ENCODE measurements at regions not wholly inside any gene's neighbourhood (a gene's known extent, or its start where the extent isn't known, plus 50 kb on each side); places are given as distances from the start of the nearest gene placed in this dataset.

DNA sequence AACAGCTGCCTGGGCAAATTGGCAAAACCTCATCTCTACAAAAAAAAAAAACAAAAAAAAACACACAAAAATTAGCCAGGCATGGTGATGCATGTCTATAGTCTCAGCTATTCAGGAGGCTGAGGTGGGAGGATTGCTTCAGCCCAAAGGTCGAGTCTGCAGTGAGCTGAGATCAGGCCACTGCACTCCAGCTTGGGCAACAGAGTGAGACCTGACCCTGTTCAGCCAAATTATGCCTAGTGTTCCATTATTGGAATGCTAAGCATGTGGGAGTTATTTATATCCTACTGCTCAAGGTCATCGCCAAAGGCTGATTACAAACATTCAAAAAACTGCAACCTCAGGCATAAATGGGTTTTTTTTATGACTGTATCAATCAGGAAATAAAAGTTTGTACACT is 1251.0 kb upstream of the PCDH9 start:
- ATAC-seq (no peak), DNase-seq (no peak)

DNA sequence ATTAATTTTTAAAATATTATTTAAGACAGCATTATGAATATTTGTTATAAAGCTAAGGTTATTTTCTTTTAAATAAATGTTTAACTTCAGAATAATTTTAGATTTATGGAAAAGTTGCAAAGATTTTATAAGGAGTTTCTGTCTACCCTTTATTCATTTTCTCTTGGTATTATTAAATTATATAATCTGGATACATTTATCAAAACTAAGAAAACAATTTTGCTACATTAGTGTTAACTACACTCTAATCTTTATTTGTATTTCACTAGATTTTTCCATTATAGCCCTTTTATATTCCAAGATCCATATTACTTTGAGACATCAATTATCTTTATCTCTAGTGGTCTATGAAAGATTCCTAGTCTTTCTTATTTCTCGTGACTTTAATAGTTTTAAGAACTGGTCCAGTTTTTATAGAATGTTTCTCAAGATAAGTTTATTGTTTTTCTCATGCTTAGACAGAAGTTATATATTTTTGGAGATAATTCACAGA is 1243.7 kb upstream of the PCDH9 start:
- no peak for DNase-seq
- ATAC-seq, result no peak

DNA sequence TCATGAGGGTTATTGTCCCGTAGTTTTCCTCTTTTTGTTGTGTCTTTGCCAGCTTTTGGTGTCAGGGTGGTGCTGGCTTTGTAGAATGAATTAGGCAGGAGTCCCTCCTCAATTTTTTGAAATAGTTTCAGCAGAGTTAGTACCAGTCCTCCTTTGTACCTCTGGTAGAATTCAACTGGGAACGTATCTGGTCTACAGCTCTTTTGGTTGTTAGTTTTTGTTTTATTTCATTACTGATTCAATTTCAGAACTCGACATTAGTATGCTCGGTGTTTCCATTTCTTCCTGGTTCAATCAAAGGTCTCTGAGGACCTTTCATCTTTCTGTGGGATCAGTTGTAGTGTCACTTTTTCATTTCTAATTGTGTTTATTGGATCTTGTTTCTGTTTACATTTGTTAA is 1237.0 kb upstream of the PCDH9 start:
- DNase-seq (no peak), ATAC-seq (no peak)

DNA sequence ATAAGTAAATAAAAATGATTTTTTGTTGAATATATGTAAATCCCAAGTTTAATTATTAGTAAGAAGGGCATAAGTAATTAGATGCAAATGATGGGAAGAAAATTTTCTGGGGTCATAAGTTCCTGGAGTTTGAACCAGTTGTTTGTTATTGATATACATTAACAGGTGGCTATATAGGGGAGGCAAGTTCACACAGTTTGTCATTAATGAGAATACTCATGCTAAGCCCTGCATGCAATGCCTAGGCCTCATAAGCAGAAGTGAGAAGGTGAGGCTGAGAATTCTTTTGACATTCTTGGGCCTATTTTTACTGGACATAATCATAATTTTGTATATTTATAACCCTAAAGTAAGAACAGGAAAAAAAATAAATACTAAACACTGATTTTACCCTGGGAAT is 1210.7 kb upstream of the PCDH9 start:
- DNase-seq (no peak), ATAC-seq (no peak)

DNA sequence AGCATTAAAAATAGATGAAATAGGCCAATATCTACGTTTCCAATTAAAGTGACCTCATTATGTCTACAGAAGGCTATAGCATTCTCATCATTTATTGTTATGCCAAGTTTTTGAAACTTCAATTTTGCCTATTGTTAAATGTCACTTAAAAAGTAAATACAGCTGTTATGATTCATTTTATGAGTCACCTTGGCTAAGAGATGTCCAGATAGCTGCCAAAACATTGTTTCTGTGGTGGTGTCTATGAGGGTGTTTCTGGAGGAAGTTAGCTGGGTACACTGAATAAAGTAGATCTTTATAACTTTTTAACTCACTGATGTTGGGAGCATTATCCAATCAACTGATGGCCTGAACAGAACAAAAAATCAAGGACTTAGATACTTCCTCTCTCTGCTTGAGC is 1209.7 kb upstream of the PCDH9 start:
- ATAC-seq (no peak), DNase-seq (no peak)

DNA sequence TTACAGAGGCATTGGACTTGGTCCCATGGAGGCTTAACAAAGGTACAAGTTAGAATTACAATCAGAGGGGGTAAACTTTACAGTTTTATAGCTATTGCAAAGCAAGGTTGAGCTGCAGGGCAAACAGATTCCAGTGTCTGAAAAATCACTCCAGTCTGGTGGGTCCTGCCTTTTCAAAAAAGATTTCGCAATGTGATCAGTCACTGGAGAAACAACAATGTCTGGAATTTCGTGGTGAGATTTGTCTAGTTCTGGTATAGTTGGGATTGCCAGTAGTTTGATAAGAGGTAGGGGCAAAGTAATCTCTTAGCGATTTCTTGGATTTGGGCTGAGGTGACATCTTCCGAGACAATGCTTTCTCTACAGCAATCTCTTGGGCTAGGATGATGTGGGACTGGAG is 1198.2 kb upstream of the PCDH9 start:
- ATAC-seq (no peak), DNase-seq (no peak)

DNA sequence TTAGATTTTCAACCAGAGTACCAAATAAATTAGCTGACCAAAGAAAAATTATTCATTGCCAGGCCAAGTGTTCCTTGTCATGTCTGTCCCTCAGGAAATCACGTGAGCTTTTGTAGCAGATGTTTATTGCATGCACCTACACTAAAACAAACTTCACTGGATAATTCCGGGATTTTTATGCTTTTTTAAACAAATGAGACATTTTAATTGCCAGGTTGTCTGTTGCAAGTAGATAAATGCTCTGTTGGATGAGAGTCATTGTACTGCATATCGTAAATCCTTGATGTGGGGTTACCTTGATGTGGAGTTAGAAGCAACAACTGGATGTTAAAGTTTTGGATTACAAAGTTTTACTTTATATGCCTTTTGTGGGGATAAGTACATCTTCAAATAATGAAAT is 1187.7 kb upstream of the PCDH9 start:
- ATAC-seq (no peak), DNase-seq (no peak)

DNA sequence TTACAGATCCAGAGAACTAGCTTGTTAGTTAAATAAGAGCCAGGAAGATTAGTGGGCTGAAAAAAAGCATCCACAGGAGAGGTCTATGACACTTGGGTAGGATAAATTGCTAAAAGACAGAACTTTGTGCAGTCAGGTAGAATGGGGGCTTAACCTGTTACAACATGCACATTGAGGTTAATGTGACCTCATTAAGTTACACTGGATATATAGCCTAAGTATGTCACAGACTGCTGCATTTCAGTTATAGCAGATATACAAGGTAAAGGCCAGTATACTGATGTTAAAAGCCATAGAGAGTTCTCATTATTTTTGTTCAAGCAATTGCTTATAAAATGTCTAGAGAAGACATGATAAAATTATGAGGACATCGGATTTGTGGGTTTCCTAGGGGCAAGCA is 1179.9 kb upstream of the PCDH9 start:
- DNase-seq (no peak), ATAC-seq (no peak)

DNA sequence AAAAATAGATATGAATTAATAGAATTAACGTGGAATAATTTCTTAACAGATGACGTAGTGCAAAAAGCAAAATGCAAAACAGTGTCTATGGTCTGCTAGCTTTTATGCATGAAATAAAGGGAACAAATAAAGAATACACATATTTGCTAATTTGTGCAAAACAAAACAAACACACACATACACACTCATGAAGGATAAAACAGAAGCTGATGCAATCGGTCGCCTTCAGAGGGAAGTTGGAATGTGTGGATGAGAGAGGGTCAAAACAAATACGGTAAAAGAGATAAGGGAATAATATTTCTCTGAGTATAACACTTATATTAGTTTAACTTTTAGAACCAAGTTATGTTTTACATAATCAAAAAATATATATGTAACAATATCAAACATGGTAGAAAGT is 1160.9 kb upstream of the PCDH9 start:
- DNase-seq, result no peak
- ATAC-seq, result no peak

DNA sequence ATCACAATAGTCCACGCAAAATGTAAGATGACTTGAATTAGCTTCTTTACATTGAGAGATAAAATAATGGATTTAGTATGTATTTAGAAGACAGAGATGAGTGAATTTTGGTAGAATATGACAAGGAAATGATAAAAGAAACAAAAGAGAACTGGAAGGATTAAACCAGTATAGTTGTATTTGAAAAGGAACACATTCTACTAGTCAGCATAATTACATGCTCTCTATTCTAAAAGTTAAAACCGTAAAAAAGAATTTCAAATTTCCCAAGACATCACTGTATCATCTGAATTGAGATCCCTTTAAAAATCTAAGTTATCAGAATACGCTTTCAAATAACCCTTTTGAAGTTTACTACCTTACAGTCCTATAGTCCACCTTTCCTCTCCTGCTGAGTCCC is 1156.7 kb upstream of the PCDH9 start:
- ATAC-seq (no peak), DNase-seq (no peak)

DNA sequence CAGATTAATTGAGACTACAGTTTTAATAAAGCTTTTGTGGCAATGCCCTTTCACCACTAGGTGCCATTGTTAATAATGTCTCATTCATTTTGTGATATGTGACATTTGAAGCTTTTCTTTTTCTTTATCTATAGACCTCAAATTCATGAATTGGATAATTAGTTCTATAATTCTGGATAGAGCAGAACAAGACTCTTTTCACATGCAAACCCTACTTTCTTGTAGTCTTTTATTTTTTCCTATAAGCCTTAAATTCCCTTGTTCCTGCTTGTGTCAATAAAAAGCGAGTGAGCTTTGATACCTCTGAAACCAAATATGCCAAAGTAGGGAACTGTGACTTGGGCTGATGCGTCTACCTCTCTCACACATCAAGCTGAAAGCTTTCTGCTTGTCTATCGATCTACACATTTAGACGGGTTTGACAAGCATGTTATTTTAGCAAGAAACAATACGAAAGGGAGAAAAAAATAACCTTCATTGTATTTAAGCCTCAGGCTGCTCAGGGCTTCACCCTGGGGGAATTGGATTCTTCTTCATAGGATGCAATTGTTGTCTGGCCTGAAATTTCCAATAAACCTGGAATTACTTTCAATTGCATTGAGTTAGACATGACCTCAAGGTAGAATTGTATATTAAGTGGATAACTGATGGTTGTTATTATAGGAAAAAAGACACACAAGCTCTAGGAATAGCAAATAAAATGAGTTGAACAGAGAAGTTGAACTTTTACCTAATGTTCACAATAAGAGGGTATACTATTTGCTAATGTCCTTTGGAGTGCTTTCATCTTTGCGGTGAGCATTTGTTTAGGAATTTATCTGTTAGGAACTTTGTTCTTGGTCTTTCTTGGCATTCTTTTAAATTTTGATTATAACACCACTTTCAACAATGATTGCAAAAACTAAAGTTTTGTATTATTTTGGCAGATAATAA is 1150.2 kb upstream of the PCDH9 start:
- ATAC-seq, result no peak
- DNase-seq, result no peak

DNA sequence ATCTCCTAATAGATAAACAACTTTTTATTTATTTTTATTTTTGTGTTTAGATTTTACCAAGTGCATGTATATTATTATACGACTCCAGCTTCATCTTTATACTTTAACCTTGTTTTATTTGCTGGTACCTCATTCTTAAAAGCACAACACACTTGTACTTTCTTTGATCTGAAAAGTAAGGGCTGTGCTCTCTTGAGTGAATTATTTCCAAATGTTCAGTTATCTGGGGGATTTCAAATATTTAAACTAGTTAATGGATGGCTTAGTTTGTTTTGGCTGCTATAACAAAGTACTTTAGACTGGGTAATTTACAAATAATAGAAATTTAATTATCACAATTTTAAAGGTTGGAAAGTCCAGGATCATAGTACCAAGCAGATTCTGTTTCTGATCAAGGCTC is 1148.2 kb upstream of the PCDH9 start:
- no peak for ATAC-seq

DNA sequence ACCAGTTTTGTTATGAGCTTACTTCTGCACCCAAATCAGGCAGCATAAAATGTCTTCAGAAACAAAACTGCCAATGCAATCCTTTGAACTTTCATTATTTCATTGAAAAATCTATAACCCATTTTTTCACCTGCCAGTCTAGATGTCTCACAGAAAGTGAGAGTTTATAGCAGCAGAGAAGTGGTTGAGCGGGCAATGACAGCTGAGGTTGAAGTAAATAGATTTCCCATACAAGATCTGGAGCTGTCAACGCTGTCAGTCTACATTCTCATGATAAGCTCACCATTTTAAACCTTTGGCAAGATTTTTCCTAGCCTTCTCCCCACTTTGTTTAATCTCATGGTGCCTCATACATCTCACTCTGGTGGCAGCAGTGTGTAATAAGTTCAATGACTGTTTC is 1144.9 kb upstream of the PCDH9 start:
- DNase-seq (no peak), ATAC-seq (no peak)

More for the DNA sequence above, 1148.2 kb upstream of the PCDH9 start:
- no peak for DNase-seq

DNA sequence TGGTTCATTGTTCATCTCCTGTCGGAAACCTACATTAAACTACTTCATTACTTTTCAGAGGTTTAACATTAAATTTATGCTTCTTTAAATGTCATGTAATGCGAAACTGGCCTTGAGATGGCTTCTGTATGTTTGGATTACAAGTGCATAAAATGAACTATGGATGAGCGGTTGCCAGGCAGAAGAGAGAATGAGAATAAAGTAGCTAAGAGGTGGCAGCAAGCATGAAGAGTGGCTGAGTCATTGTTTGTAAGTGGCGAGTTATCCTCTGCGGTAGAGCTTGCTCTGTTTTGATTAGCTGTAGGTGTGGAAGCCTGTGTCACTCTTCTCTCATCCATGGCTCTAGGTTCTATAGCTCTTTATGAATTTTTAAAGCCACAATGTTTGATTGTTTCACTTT is 1139.6 kb upstream of the PCDH9 start:
- no peak for ATAC-seq
- DNase-seq, result no peak

DNA sequence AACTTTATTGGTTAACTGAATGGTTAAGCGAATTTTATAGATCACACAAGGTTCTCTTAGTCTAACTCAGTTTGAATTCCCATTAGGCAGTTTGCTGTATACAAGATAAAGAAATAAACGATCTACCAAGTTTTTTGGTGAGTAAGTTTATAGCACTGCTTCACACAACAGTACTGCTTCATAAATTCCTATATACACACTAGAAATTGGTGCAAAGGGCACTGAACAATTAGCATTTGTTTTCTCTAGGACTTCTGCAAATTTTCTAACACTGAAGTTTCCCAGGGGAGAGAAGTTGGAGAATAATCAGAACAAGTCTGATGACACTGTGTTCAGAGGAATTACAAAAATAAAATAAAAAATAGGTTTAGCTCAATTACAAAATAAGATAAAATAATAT is 1138.8 kb upstream of the PCDH9 start:
- no peak for DNase-seq
- ATAC-seq, result no peak

DNA sequence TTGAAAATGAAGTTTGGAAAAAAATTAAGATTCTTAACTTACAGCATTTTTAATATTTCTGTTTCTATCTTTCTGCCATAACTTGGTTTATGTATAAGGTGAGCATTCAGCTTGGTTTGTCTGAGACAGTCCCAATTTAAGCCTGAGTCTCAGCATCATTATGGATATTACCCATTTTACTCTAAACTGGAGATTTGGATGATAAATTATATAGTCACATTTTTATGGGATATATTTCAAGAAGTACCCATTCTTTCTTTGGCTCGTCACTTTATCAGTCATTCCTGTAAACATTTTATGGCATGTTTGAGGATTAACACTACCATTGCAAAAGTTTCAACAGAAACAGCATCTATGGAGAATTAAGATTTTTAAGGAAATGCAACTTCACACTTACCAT is 1129.0 kb upstream of the PCDH9 start:
- ATAC-seq (no peak), DNase-seq (no peak)

DNA sequence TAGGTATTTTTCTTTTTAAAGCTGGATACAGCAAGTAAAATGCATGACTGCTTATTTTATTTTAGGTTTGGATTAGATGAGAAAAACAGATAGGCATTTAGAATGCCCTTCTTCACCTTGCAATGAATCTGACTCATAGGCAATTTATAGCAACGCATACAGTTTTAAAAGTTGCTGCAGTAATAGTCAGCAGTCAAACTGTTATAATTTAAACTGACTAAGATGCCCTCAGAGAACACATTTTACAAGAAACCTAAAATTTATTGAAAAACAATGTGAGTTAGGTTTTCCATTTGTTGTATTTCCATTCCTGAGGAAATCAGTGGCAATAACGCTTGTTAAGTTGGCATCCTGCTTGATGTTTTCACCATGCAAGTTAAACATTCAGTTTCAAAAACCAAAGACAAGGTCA is 1128.2 kb upstream of the PCDH9 start:
- ATAC-seq (no peak), DNase-seq (no peak)

DNA sequence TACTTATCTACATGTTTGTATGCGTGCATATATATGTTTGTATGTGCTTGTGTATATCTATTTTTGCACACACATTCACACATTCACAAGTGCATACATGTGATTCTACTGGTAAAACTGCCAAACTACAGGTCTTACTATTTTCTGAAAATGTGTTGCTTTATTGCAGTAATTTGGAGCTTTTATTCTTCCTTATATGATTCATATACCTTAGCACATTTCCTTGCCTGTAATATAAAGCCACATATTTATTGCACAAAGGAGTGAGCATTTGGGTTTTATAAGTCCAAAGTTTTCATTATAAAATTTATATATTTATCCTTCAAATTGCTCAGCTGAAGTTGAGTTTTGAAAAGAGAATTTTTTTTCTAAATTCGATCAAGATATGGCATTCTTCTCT is 1120.4 kb upstream of the PCDH9 start:
- DNase-seq (no peak), ATAC-seq (no peak)

DNA sequence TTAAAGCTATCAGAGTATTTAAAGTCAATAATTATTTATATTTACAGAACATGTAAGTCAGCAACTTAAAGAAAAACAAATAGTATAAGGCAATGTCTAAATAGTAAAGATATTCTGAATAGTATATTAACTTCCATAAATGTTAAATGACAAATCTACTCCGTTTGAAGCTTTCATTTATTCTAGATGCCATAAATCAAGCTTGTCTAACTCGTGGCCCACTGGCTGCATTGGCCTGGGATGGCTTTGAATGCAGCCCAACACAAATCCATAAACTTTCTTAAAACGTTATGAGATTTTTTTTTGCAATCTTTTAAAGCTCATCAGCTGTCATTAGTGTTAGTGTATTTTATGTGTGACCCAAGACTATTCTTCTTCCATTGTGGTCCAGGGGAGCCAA is 1117.1 kb upstream of the PCDH9 start:
- no peak for ATAC-seq
- no peak for DNase-seq

DNA sequence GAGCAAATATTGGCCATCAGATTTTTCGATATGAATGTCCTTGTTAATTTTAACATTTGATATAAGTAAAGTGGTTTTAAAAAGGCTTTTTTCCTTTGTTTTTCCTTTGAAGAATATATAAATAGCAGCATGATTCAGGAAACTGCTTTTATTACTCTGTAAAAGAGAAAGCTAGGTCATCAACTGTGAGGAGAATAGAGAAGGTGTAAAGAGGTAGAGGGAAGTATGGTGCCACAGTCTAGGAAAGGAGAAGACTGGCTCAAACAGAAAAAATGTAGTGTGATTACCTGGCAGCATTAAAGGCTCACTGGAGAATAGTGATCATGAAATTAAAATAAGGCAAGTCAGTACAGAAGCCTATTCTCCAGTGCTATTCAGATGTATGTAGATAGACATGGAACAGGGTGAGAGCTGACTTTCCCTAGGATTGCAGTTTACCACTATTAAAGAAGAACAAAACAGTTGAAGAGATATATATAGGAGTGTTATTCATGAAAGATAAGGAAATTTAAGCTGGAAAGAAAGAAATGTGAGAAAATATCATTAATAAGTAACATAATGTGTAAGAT is 1115.9 kb upstream of the PCDH9 start:
- DNase-seq (no peak), ATAC-seq (no peak)

DNA sequence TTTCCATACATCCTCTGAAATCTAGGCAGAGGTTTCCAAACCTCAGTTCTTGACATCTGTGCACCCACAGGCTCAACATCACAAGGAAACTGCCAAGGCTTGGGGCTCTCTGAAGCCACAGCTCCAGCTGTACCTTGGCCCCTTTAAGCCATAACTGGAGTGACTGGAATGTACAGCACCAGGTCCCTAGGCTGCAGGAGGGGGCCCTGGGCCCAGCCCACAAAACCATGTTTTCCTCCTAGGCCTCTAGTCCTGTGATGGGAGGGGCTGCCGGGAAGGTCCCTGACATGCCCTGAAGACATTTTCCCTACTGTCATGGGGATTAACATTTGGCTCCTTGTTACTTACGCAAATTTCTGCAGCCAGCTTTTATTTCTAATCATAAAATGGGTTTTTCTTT is 1093.0 kb upstream of the PCDH9 start:
- ATAC-seq (no peak), DNase-seq (no peak)

DNA sequence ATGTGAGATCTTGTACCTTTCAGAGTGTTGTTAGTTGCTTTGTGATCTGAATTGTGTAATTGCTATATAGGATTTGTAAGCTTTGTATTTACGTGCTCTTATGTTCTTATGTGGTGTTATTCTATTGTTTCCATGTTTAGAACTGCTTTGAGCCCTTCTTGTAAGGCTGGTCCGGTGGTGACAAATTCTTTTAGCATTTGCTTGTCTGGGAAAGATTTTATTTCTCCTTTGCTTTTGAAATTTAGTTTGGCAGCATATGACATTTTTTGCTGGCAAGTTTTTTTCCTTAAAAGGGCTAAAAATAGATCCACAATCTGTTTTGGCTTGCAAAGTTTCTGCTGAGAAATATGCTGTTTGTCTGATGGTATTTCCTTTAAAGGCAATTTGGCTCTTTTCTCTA is 1089.2 kb upstream of the PCDH9 start:
- no peak for DNase-seq
- no peak for ATAC-seq

DNA sequence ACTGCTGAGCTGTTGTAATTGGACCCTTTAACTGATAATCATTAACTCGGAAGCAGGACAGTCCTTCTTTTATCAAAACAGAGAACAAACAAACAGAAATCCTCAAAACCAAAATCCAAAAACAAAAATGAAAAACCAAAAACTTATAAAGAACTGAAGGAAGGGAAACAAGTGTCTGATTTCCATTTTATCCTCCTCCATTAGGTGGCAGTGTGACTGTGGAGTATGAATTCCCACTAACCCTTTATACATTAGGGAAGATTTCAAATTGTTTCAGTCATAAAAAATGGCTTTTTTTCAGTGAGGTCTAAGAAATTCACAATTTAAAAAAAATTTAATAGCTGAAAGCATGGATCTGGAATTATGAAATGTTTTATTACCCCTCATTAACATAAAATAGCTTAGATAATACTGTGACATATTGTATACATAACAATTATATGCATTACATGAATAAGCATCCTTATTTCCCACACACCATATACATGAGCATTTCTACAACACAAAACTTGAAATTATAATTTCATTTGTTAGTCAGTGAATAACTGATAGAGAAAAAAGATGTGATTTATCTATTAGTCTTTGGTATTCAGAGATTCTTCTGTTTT is 1074.3 kb upstream of the PCDH9 start:
- DNase-seq, result no peak
- ATAC-seq, result no peak

DNA sequence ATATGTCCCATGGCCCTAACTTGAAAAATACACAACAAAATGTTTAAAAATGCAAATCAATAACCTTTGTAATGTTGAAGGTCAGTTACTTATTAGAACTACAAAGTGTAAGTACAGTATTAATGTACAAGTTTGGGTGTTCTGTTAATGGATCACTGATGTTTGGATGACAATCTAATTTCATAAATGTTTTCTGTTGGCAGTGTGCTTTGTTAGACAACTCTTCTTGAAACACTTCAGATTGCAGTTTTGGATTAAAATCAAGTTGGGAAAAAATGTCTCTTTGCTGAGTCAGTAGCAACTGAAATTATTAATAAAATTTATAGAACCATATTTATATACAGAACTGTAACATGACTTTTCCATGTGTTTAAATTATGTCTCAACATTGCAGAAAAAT is 1063.5 kb upstream of the PCDH9 start:
- no peak for ATAC-seq
- DNase-seq, result no peak
